GM23338 (cell line): ENCODE measurements at regions not wholly inside any gene's neighbourhood (a gene's known extent, or its start where the extent isn't known, plus 50 kb on each side); places are given as distances from the start of the nearest gene placed in this dataset.

ENCODE experiments used
- ATAC-seq: fragments of 200-7000 bp; cut with Tn5 transposase; 3 replicates; pipeline ENCODE4 v1.9.1; 2020
- DNase-seq: peaks from one replicate; pipeline ENCODE4 v3.0.0-alpha.2; 2015; ENCODE audit warnings: low spot score
- H2AFZ ChIP-seq: fragments of 200-600 bp; sonication (generic); 2 replicates; pipeline ENCODE4 v1.8.0; 2016; ENCODE audit warnings: antibody characterized with exemption, mild to moderate bottlenecking, moderate library complexity
- H3F3A ChIP-seq: fragments of 200-600 bp; sonication (generic); replicated peaks from 2 replicates; pipeline ENCODE4 v1.8.0; 2017; ENCODE audit warnings: antibody characterized with exemption, mixed run types, low read depth
- H3K27ac ChIP-seq: fragments of 200-600 bp; sonication (generic); 2 replicates; pipeline ENCODE4 v1.6.1; 2016; ENCODE audit warnings: low read depth
- H3K27me3 ChIP-seq: fragments of 200-600 bp; sonication (generic); 2 replicates; pipeline ENCODE4 v1.8.0; 2016; ENCODE audit warnings: mild to moderate bottlenecking, mixed run types, moderate library complexity; ENCODE audit not compliant: insufficient read depth
- H3K36me3 ChIP-seq: fragments of 200-600 bp; sonication (generic); 2 replicates; pipeline ENCODE4 v1.8.0; 2016; ENCODE audit warnings: mild to moderate bottlenecking; ENCODE audit not compliant: insufficient read depth
- H3K4me1 ChIP-seq: fragments of 200-600 bp; sonication (generic); 2 replicates; pipeline ENCODE4 v1.8.0; 2016; ENCODE audit warnings: mild to moderate bottlenecking, moderate library complexity; ENCODE audit not compliant: insufficient read depth
- H3K4me2 ChIP-seq: fragments of 200-600 bp; sonication (generic); 2 replicates; pipeline ENCODE4 v1.7.1; 2017; ENCODE audit warnings: mixed run types
- H3K4me3 ChIP-seq: fragments of 200-600 bp; sonication (generic); 2 replicates; pipeline ENCODE4 v1.6.1; 2016; ENCODE audit warnings: mixed run types
- H3K79me2 ChIP-seq: fragments of 200-600 bp; sonication (generic); replicated peaks from 2 replicates; pipeline ENCODE4 v1.8.0; 2017; ENCODE audit warnings: mild to moderate bottlenecking; ENCODE audit not compliant: insufficient read depth
- H3K9me2 ChIP-seq: fragments of 200-600 bp; sonication (generic); 2 replicates; pipeline ENCODE4 v1.8.0; 2017; ENCODE audit not compliant: insufficient read depth
- H4K20me1 ChIP-seq: fragments of 200-600 bp; sonication (generic); replicated peaks from 2 replicates; pipeline ENCODE4 v1.8.0; 2017; ENCODE audit warnings: mild to moderate bottlenecking; ENCODE audit not compliant: insufficient read depth
- H3K27ac Mint-ChIP-seq: 2 replicates; pipeline ENCODE4 v1.8.0; 2020; ENCODE audit warnings: inconsistent platforms, mild to moderate bottlenecking, moderate library complexity, mixed read lengths
- H3K27me3 Mint-ChIP-seq: 3 replicates; pipeline ENCODE4 v1.8.0; 2022; ENCODE audit warnings: low read depth, mild to moderate bottlenecking, moderate library complexity, mixed read lengths, inconsistent platforms; ENCODE audit not compliant: insufficient read depth, poor library complexity
- H3K36me3 Mint-ChIP-seq: 3 replicates; pipeline ENCODE4 v1.8.0; 2021; ENCODE audit warnings: low read depth, mild to moderate bottlenecking, inconsistent platforms, moderate library complexity, mixed read lengths
- H3K4me1 Mint-ChIP-seq: 3 replicates; pipeline ENCODE4 v1.8.0; 2020; ENCODE audit warnings: mild to moderate bottlenecking, inconsistent platforms, mixed read lengths
- H3K4me3 Mint-ChIP-seq: 3 replicates; pipeline ENCODE4 v1.8.0; 2021; ENCODE audit warnings: moderate library complexity, mild to moderate bottlenecking, inconsistent platforms, mixed read lengths
- H3K9me3 Mint-ChIP-seq: 3 replicates; pipeline ENCODE4 v1.8.0; 2020; ENCODE audit warnings: moderate library complexity, mild to moderate bottlenecking, inconsistent platforms, mixed read lengths
- ETS1 ChIP-seq: IDR thresholded peaks from 2 replicates; pipeline ENCODE4 v1.6.1; 2016; ENCODE audit warnings: antibody characterized with exemption
- EZH2phosphoT487 ChIP-seq: fragments of 200-600 bp; sonication (generic); IDR thresholded peaks from one replicate; pipeline ENCODE4 v1.8.1; 2018; ENCODE audit warnings: antibody characterized with exemption; ENCODE audit not compliant: unreplicated experiment
- NANOG ChIP-seq: IDR thresholded peaks from 2 replicates; pipeline ENCODE4 v1.6.1; 2016; ENCODE audit warnings: antibody characterized with exemption, borderline replicate concordance
- POLR2AphosphoS5 ChIP-seq: IDR thresholded peaks from 2 replicates; pipeline ENCODE4 v1.6.1; 2016; ENCODE audit warnings: antibody characterized with exemption, low read depth
- REST ChIP-seq: IDR thresholded peaks from one replicate; pipeline ENCODE4 v1.6.1; 2018; ENCODE audit warnings: antibody characterized with exemption; ENCODE audit not compliant: unreplicated experiment
- STAT1 ChIP-seq: IDR thresholded peaks from one replicate; pipeline ENCODE4 v1.6.1; 2016; ENCODE audit warnings: antibody characterized with exemption; ENCODE audit not compliant: unreplicated experiment
- ZNF114 ChIP-seq: fragments of 250-450 bp; sonication (Bioruptor Pico); IDR thresholded peaks from 2 replicates; pipeline ENCODE4 v1.5.0; 2020; ENCODE audit warnings: mild to moderate bottlenecking, moderate library complexity
- ZNF462 ChIP-seq: fragments of 250-450 bp; sonication (Bioruptor Pico); IDR thresholded peaks from 2 replicates; pipeline ENCODE4 v1.5.0; 2020; ENCODE audit warnings: mild to moderate bottlenecking, moderate library complexity

GRCh38 chr5:16311666-16312065 is 132.1 kb upstream of the MARCHF11 start:
- Histone ChIP-seq H3F3A (no peaks in the 10 kb centered on the region), H3K36me3 (no peaks in the 10 kb centered on the region), H3K27ac (no peak overlapping the region), H3K27me3 (no peaks in the 10 kb centered on the region), H3K4me3 (no peak overlapping the region), H3K4me1 (no peaks in the 10 kb centered on the region), H3K4me2 (no peak overlapping the region), H3K79me2 (no peaks in the 10 kb centered on the region), H3K9me2 (no peaks in the 10 kb centered on the region), H2AFZ (no peak overlapping the region), H4K20me1 (no peaks in the 10 kb centered on the region)
- Mint-ChIP-seq H3K4me1 (no peaks in the 10 kb centered on the region), H3K36me3 (no peaks in the 10 kb centered on the region), H3K27ac (no peak overlapping the region), H3K27me3 (peaks cover 4% of the 10 kb centered on the region), H3K4me3 (no peak overlapping the region), H3K9me3 (no peaks in the 10 kb centered on the region; the same call in 2 of the 3 replicates)
- no peak for ATAC-seq
- no peak for TF ChIP-seq ETS1
- TF ChIP-seq POLR2AphosphoS5 = no peak
- no peak for TF ChIP-seq EZH2phosphoT487
- no peak for TF ChIP-seq ZNF462 (CRISPR knock-in tag)
- TF ChIP-seq STAT1 = no peak
- no peak for TF ChIP-seq ZNF114 (CRISPR knock-in tag)
- TF ChIP-seq REST = no peak
- no peak for TF ChIP-seq NANOG
- no peak for DNase-seq
